B cell (primary cell): ENCODE measurements at regions not wholly inside any gene's neighbourhood (a gene's known extent, or its start where the extent isn't known, plus 50 kb on each side); places are given as distances from the start of the nearest gene placed in this dataset.

Source experiments
- CTCF ChIP-seq: fragments of 200-600 bp; IDR thresholded peaks from one replicate; pipeline ENCODE4 v1.8.0; 2022; ENCODE audit warnings: antibody characterized with exemption, mild to moderate bottlenecking
- EZH2 ChIP-seq: IDR thresholded peaks from 2 replicates; pipeline ENCODE4 v1.6.1; 2012; ENCODE audit warnings: borderline replicate concordance, low read depth, mild to moderate bottlenecking, moderate library complexity, low read length; ENCODE audit not compliant: insufficient read depth, poor library complexity, severe bottlenecking

GRCh38 chr2:150126839-150127238 is 360.6 kb downstream of the RND3 start:
- TF ChIP-seq CTCF (no peak), EZH2 (no peak)
